ENCODE measurements at regions not wholly inside any gene's neighbourhood (a gene's known extent, or its start where the extent isn't known, plus 50 kb on each side); places are given as distances from the start of the nearest gene placed in this dataset.

DNA sequence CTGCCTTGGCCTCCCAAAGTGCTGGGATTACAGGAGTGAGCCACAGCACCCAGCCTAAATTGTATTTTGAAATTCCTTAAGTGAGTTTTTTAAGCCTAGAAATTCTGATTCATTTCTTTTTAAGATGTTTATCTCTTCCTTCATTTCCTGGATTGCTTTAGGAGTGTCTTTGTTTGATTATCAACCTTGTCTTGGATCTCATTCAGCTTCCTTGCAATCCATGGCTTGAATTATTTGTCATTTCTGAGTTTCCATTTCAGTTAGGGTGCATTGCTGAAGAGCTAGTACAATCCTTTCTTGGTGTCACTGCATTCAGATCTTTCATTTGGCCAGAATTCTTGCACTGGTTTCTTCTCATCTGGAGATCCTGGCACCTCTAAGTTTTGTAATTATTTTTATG is 606.4 kb upstream of the ZNF804A start:
- TF ChIP-seq, protein P1, sequence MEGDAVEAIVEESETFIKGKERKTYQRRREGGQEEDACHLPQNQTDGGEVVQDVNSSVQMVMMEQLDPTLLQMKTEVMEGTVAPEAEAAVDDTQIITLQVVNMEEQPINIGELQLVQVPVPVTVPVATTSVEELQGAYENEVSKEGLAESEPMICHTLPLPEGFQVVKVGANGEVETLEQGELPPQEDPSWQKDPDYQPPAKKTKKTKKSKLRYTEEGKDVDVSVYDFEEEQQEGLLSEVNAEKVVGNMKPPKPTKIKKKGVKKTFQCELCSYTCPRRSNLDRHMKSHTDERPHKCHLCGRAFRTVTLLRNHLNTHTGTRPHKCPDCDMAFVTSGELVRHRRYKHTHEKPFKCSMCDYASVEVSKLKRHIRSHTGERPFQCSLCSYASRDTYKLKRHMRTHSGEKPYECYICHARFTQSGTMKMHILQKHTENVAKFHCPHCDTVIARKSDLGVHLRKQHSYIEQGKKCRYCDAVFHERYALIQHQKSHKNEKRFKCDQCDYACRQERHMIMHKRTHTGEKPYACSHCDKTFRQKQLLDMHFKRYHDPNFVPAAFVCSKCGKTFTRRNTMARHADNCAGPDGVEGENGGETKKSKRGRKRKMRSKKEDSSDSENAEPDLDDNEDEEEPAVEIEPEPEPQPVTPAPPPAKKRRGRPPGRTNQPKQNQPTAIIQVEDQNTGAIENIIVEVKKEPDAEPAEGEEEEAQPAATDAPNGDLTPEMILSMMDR (conservative IDR thresholded peaks at IDR 0.05 in 1 of 2, IDR thresholded peaks at IDR 0.05 in 1 of 2; ENCODE audit: extremely low read depth in 1 of 2, insufficient read depth in 1 of 2, low read depth in 1 of 2, low read length in 2 of 2), result no peak
- no peak for TF ChIP-seq EZH2 (IDR thresholded peaks at IDR 0.05; ENCODE audit: borderline replicate concordance, low read length)

All from mammary epithelial cell (primary cell).